Tibial nerve (tissue), 3 donors: ENCODE measurements at regions not wholly inside any gene's neighbourhood (a gene's known extent, or its start where the extent isn't known, plus 50 kb on each side); places are given as distances from the start of the nearest gene placed in this dataset.

Experiments used
- CTCF ChIP-seq, 5 experiments: fragments of 200-600 bp in 3 of 5; fragments of 450-650 bp in 2 of 5; sonication (generic) in 3 of 5; IDR thresholded peaks; one replicate each; pipeline ENCODE4 v1.5.1; 2016 to 2019; ENCODE audit warnings: antibody characterized with exemption in 5 of 5, mild to moderate bottlenecking in 3 of 5, moderate library complexity in 2 of 5
- POLR2A ChIP-seq, 2 donors: fragments of 450-650 bp; IDR thresholded peaks; one replicate each; pipeline ENCODE4 v1.6.1; 2017; ENCODE audit warnings: antibody characterized with exemption in 2 of 2, mild to moderate bottlenecking in 2 of 2, moderate library complexity in 2 of 2

GRCh38 chr19:28309070-28309469 lies 903.9 kb downstream of the UQCRFS1 start:
- TF ChIP-seq CTCF (IDR thresholded peaks at IDR 0.05) (no peak), POLR2A (IDR thresholded peaks at IDR 0.05) (no peak)
